ENCODE measurements at regions not wholly inside any gene's neighbourhood (a gene's known extent, or its start where the extent isn't known, plus 50 kb on each side); places are given as distances from the start of the nearest gene placed in this dataset.
A peak's percentile ranks its signal among the peaks of the same experiment; 100 is the strongest.

- Mint-ChIP-seq H3K27me3 (ENCODE audit: low read depth in 3 of 3) (no peaks in the 10 kb centered on the region), H3K9me3 (peaks cover 0 to 3% (median 0%) of the 10 kb centered on the region in 7 donors), H3K4me3 (no peak overlapping the region), H3K27ac (peak overlapping the region; percentile 64 to 91 (median 86)), H3K4me1 (peaks cover 54% of the 10 kb centered on the region), H3K36me3 (peaks cover 0 to 2% of the 10 kb centered on the region in 2 donors)
- H2AFZ ChIP-seq (ENCODE audit: insufficient read depth, low read depth, low read length, poor library complexity, severe bottlenecking): peak overlapping the region; percentile 18
- H3K27ac ChIP-seq (ENCODE audit: low read depth in 1 of 2, low read length in 2 of 2): peak overlapping the region; percentile 69 to 74
- no peak overlapping the region for H3K9ac ChIP-seq (ENCODE audit: insufficient read depth, low read length, poor library complexity, severe bottlenecking)
- intact Hi-C loops (cut with micrococcal nuclease): no loop called here
- peak in 2 of 3 donors; percentile 62 to 65 for DNase-seq
- no peaks in the 10 kb centered on the region for H4K20me1 ChIP-seq (ENCODE audit: insufficient read depth, low read length)
- no peaks in the 10 kb centered on the region for H3K36me3 ChIP-seq (replicated peaks in 1 of 2; ENCODE audit: control insufficient read depth in 1 of 2, insufficient read depth in 2 of 2, low read length in 2 of 2)
- no peak overlapping the region for H3K4me3 ChIP-seq (replicated peaks in 1 of 3; ENCODE audit: low read depth in 2 of 3, low read length in 3 of 3)
- peaks cover 41 to 53% of the 10 kb centered on the region in 2 donors for H3K4me1 ChIP-seq (ENCODE audit: control insufficient read depth in 1 of 2, insufficient read depth in 2 of 2, low read length in 2 of 2)
- WGBS (ENCODE audit: insufficient coverage): 42% methylated on average over 9 of the region's 14 CpGs
- no peaks in the 10 kb centered on the region for H3K79me2 ChIP-seq (ENCODE audit: insufficient read depth, low read length)
- TF ChIP-seq CTCF (IDR thresholded peaks at IDR 0.05): no peak
- H3K4me2 ChIP-seq (replicated peaks; ENCODE audit: extremely low read depth, low read length, poor library complexity, severe bottlenecking): peak overlapping the region; percentile 2
- H3K9me3 ChIP-seq (replicated peaks in 1 of 2; ENCODE audit: control insufficient read depth in 1 of 2, insufficient read depth in 1 of 2, low read length in 2 of 2): no peaks in the 10 kb centered on the region
- H3K27me3 ChIP-seq (ENCODE audit: control insufficient read depth in 2 of 2, insufficient read depth in 2 of 2, low read length in 2 of 2): no peaks in the 10 kb centered on the region
These were observed 218.4 kb downstream of the MAFB start for GRCh38 chr20:40470445-40471260.

GRCh38 chr20:40468759-40469158 is 220.3 kb downstream of the MAFB start:
- DNase-seq: no peak
- H3K79me2 ChIP-seq (ENCODE audit: insufficient read depth, low read length): no peaks in the 10 kb centered on the region
- H3K27me3 ChIP-seq (ENCODE audit: control insufficient read depth in 2 of 2, insufficient read depth in 2 of 2, low read length in 2 of 2): no peaks in the 10 kb centered on the region
- intact Hi-C loops (cut with micrococcal nuclease): loop anchor here in 1 of 2 donors (10.0 kb wide), 2 partner anchors 144 to 216 kb away; partner anchors contain the start of gene MAFB
- no peak for TF ChIP-seq CTCF (IDR thresholded peaks at IDR 0.05)
- Mint-ChIP-seq H3K36me3 (peaks cover 0 to 2% of the 10 kb centered on the region in 2 donors), H3K4me1 (peaks cover 70% of the 10 kb centered on the region), H3K9me3 (peaks cover 0 to 8% (median 0%) of the 10 kb centered on the region in 7 donors), H3K4me3 (no peak overlapping the region), H3K27ac (no peak overlapping the region), H3K27me3 (ENCODE audit: low read depth in 3 of 3) (no peaks in the 10 kb centered on the region)
- H3K9me3 ChIP-seq (replicated peaks in 1 of 2; ENCODE audit: control insufficient read depth in 1 of 2, insufficient read depth in 1 of 2, low read length in 2 of 2): no peaks in the 10 kb centered on the region
- no peaks in the 10 kb centered on the region for H3K36me3 ChIP-seq (replicated peaks in 1 of 2; ENCODE audit: control insufficient read depth in 1 of 2, insufficient read depth in 2 of 2, low read length in 2 of 2)
- no peak overlapping the region for H3K9ac ChIP-seq (ENCODE audit: insufficient read depth, low read length, poor library complexity, severe bottlenecking)
- WGBS (ENCODE audit: insufficient coverage): 100% methylated on average over 1 of the region's 3 CpGs
- no peak overlapping the region for H3K27ac ChIP-seq (ENCODE audit: low read depth in 1 of 2, low read length in 2 of 2)
- no peak overlapping the region for H3K4me3 ChIP-seq (replicated peaks in 1 of 3; ENCODE audit: low read depth in 2 of 3, low read length in 3 of 3)
- no peak overlapping the region for H3K4me2 ChIP-seq (replicated peaks; ENCODE audit: extremely low read depth, low read length, poor library complexity, severe bottlenecking)
- no peak overlapping the region for H2AFZ ChIP-seq (ENCODE audit: insufficient read depth, low read depth, low read length, poor library complexity, severe bottlenecking)
- H4K20me1 ChIP-seq (ENCODE audit: insufficient read depth, low read length): no peaks in the 10 kb centered on the region
- peaks cover 58 to 72% of the 10 kb centered on the region in 2 donors for H3K4me1 ChIP-seq (ENCODE audit: control insufficient read depth in 1 of 2, insufficient read depth in 2 of 2, low read length in 2 of 2)
